Gastrocnemius medialis (tissue), 4 donors: ENCODE measurements at regions not wholly inside any gene's neighbourhood (a gene's known extent, or its start where the extent isn't known, plus 50 kb on each side); places are given as distances from the start of the nearest gene placed in this dataset.

Experiments
- POLR2A ChIP-seq, 2 donors: fragments of 450-650 bp; IDR thresholded peaks; one replicate each; pipeline ENCODE4 v1.6.1; 2017; ENCODE audit warnings: antibody characterized with exemption in 2 of 2, mild to moderate bottlenecking in 2 of 2, moderate library complexity in 2 of 2
- TF ChIP-seq, protein P1 (sequence below), 5 experiments: fragments of 450-650 bp in 3 of 5; fragments of 200-600 bp in 2 of 5; sonication (generic) in 2 of 5; IDR thresholded peaks in 4 of 5; conservative IDR thresholded peaks in 1 of 5; 1 replicate in 4 of 5; 2 replicates in 1 of 5; pipeline ENCODE4 v1.5.1; 2016 to 2019; ENCODE audit warnings: antibody characterized with exemption in 5 of 5, mild to moderate bottlenecking in 3 of 5, moderate library complexity in 3 of 5

DNA sequence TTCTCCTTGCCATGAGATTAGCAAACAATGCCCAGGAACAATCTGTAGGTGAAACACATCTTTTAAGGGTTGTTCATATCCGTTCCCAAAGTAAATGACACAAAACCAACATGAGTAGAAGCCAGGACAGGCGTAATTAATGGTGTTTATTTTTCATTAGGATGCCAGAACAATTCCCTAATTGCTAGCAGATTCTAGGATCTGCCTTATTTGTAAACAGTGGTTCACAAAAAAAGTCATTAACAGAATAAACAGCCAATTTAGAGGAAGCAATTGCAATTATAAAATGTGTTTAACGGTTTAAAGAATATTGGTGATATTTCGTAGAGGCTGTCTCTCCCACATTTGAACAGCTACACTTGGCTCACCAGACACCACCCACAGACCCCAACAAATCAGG lies 250.6 kb upstream of the GPR26 start:
- TF ChIP-seq POLR2A (IDR thresholded peaks at IDR 0.05) = no peak
- TF ChIP-seq, protein P1, sequence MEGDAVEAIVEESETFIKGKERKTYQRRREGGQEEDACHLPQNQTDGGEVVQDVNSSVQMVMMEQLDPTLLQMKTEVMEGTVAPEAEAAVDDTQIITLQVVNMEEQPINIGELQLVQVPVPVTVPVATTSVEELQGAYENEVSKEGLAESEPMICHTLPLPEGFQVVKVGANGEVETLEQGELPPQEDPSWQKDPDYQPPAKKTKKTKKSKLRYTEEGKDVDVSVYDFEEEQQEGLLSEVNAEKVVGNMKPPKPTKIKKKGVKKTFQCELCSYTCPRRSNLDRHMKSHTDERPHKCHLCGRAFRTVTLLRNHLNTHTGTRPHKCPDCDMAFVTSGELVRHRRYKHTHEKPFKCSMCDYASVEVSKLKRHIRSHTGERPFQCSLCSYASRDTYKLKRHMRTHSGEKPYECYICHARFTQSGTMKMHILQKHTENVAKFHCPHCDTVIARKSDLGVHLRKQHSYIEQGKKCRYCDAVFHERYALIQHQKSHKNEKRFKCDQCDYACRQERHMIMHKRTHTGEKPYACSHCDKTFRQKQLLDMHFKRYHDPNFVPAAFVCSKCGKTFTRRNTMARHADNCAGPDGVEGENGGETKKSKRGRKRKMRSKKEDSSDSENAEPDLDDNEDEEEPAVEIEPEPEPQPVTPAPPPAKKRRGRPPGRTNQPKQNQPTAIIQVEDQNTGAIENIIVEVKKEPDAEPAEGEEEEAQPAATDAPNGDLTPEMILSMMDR (IDR thresholded peaks at IDR 0.05 in 4 of 5, conservative IDR thresholded peaks at IDR 0.05 in 1 of 5) = no peak
